Activated T-cell treated with anti-CD3 and anti-CD28 coated beads, Interleukin-2, amount 50 U/mL, for 4 hours (primary cell): ENCODE measurements at regions not wholly inside any gene's neighbourhood (a gene's known extent, or its start where the extent isn't known, plus 50 kb on each side); places are given as distances from the start of the nearest gene placed in this dataset.

ENCODE experiments used
- ATAC-seq, 2 donors: fragments of 200-7000 bp; cut with Tn5 transposase; one replicate each; pipeline ENCODE4 v1.10.0; 2021
- DNase-seq: peaks from one replicate; pipeline ENCODE4 v3.0.0-alpha.2; 2020
- H3K27me3 Mint-ChIP-seq: one replicate; pipeline ENCODE4 v1.8.0; 2021; ENCODE audit warnings: low read depth, mixed read lengths
- H3K36me3 Mint-ChIP-seq: one replicate; pipeline ENCODE4 v1.8.0; 2022; ENCODE audit warnings: mixed read lengths; ENCODE audit not compliant: insufficient read depth
- H3K4me1 Mint-ChIP-seq: one replicate; pipeline ENCODE4 v1.8.0; 2021; ENCODE audit warnings: low read depth, mixed read lengths
- H3K4me3 Mint-ChIP-seq: one replicate; pipeline ENCODE4 v1.8.0; 2021; ENCODE audit warnings: mild to moderate bottlenecking, moderate library complexity, mixed read lengths
- H3K9me3 Mint-ChIP-seq: one replicate; pipeline ENCODE4 v1.8.0; 2021; ENCODE audit warnings: mixed read lengths

DNA sequence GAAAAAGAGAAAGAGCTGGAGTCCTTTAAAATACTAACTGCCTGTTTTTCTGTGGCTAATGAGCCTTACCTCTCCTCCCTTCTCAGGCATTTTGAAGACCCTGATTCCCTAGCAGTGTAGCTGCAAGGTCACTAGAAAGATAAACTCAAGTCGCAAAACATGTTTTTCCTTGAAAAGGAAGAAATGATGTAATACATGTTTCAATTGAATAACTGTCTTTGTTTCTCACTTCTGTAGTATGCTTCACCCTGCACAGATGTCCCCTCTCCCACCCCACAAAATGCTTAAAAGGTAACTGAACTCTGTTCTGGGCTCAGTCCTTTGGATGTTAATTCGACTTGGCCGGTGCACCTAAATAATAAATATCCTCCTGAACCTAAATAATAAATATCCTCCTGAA is 1350.3 kb downstream of the TMEM121 start:
- H3K4me3 Mint-ChIP-seq: no peak overlapping the region
- peaks cover 34% of the 10 kb centered on the region for H3K27me3 Mint-ChIP-seq
- DNase-seq (no peak), ATAC-seq (no peak)
- no peaks in the 10 kb centered on the region for H3K36me3 Mint-ChIP-seq
- peaks cover 12% of the 10 kb centered on the region for H3K4me1 Mint-ChIP-seq
- no peaks in the 10 kb centered on the region for H3K9me3 Mint-ChIP-seq

DNA sequence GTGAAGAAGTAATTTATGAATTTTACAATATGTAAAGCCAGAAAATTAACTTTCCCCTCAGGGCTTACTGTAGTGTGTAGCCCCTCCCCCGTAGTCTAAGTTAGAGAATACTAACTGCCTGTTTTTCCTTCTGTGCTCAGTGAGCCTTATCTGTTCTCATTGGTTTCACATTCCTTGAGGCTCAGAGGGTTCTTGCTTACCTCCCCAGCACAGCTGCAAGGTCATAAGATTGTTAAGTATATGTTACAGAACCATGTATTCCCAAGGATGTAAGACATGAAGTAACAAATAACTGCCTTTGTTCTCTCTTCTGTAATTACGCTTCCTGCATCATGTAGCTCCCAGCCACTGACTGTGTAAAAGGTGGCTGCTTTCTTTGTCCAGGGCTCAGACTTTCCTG is 1351.1 kb downstream of the TMEM121 start:
- H3K27me3 Mint-ChIP-seq: peaks cover 33% of the 10 kb centered on the region
- ATAC-seq: no peak
- peaks cover 12% of the 10 kb centered on the region for H3K4me1 Mint-ChIP-seq

DNA sequence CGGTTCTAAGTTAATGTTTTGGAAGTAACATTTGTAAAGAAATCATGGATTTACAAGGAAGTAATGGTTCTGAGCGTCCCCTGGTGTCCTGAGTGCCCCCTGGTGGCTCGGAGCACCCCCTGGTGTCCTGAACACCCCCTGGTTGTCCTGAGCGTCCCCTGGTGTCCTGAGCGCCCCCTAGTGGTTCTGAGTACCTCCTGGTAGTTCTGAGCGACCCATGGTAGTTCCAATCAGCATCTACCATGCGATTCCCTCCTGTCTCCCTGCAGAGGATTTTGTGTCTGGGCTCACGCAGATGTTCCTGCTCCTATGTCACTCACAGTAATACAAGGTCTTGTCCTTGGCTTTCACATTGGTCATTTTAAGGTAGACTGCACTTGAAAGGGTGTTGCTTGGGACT is 1352.9 kb downstream of the TMEM121 start:
- no peaks in the 10 kb centered on the region for H3K36me3 Mint-ChIP-seq

More for the DNA sequence above, 1351.1 kb downstream of the TMEM121 start:
- Mint-ChIP-seq H3K9me3 (no peaks in the 10 kb centered on the region), H3K4me3 (no peak overlapping the region), H3K36me3 (no peaks in the 10 kb centered on the region)
- DNase-seq: no peak

GRCh38 chr14:106883218-106883692 is 1356.9 kb downstream of the TMEM121 start:
- peaks cover 7% of the 10 kb centered on the region for H3K27me3 Mint-ChIP-seq
- ATAC-seq (peak; percentile 32 to 34), DNase-seq (no peak)
- no peaks in the 10 kb centered on the region for H3K36me3 Mint-ChIP-seq
- H3K9me3 Mint-ChIP-seq: no peaks in the 10 kb centered on the region
- no peak overlapping the region for H3K4me3 Mint-ChIP-seq
- no peaks in the 10 kb centered on the region for H3K4me1 Mint-ChIP-seq

More for the DNA sequence above, 1352.9 kb downstream of the TMEM121 start:
- no peaks in the 10 kb centered on the region for H3K9me3 Mint-ChIP-seq
- ATAC-seq (peak; percentile 70 to 78), DNase-seq (peak; percentile 32)
- H3K4me1 Mint-ChIP-seq: peaks cover 1% of the 10 kb centered on the region
- peaks cover 31% of the 10 kb centered on the region for H3K27me3 Mint-ChIP-seq
- no peak overlapping the region for H3K4me3 Mint-ChIP-seq
